ENCODE measurements at regions not wholly inside any gene's neighbourhood (a gene's known extent, or its start where the extent isn't known, plus 50 kb on each side); places are given as distances from the start of the nearest gene placed in this dataset.
A peak's percentile ranks its signal among the peaks of the same experiment; 100 is the strongest.
"Not testable (repeated sequence)": the region's sequence is repeated elsewhere in the genome, so short reads cannot be mapped to it uniquely, and the experiment has no call there.

- Histone ChIP-seq H3K27ac (ENCODE audit: low read depth, low read length) (no peak overlapping the region), H3F3A (ENCODE audit: insufficient read depth) (no peaks in the 10 kb centered on the region), H3K9ac (ENCODE audit: low read length) (no peak overlapping the region), H3K27me3 (ENCODE audit: low read length) (no peaks in the 10 kb centered on the region), H3K4me3 (ENCODE audit: insufficient read depth, low read length, poor library complexity, severe bottlenecking) (no peak overlapping the region), H3K9me3 (ENCODE audit: insufficient read depth, low read length) (peaks cover 10% of the 10 kb centered on the region; the same call in 1 of the 2 replicates), H3K36me3 (ENCODE audit: low read length) (peaks cover 4% of the 10 kb centered on the region; the same call in 1 of the 2 replicates), H3K9me2 (replicated peaks; ENCODE audit: insufficient read depth, low read length) (no peaks in the 10 kb centered on the region), H2AFZ (ENCODE audit: low read depth, low read length, severe bottlenecking) (no peak overlapping the region), H4K20me1 (ENCODE audit: low read depth, low read length) (no peaks in the 10 kb centered on the region), H3K79me2 (ENCODE audit: insufficient read depth, low read length) (no peaks in the 10 kb centered on the region), H3K4me2 (ENCODE audit: low read depth, low read length, poor library complexity, severe bottlenecking) (no peak overlapping the region)
- TF ChIP-seq EZH2phosphoT487 (conservative IDR thresholded peaks at IDR 0.05; ENCODE audit: low read length), result no peak
- no peak for TF ChIP-seq CTCF (IDR thresholded peaks at IDR 0.05; ENCODE audit: insufficient read depth, low read length, poor library complexity, severe bottlenecking)
Measured at GRCh38 chr12:89870413-89871184, 162.0 kb upstream of the ATP2B1 start.

GRCh38 chr12:89867611-89868010 is 159.0 kb upstream of the ATP2B1 start:
- not testable (repeated sequence) for H3K9ac ChIP-seq (ENCODE audit: low read length); H3K4me2 ChIP-seq (ENCODE audit: low read depth, low read length, poor library complexity, severe bottlenecking); H3K9me3 ChIP-seq (ENCODE audit: insufficient read depth, low read length); H3K9me2 ChIP-seq (replicated peaks; ENCODE audit: insufficient read depth, low read length); H2AFZ ChIP-seq (ENCODE audit: low read depth, low read length, severe bottlenecking); H3K79me2 ChIP-seq (ENCODE audit: insufficient read depth, low read length); H3K27ac ChIP-seq (ENCODE audit: low read depth, low read length); H3F3A ChIP-seq (ENCODE audit: insufficient read depth); H3K27me3 ChIP-seq (ENCODE audit: low read length); H3K4me3 ChIP-seq (ENCODE audit: insufficient read depth, low read length, poor library complexity, severe bottlenecking); H4K20me1 ChIP-seq (ENCODE audit: low read depth, low read length); H3K36me3 ChIP-seq (ENCODE audit: low read length)

- H2AFZ ChIP-seq (ENCODE audit: low read depth, low read length, severe bottlenecking), result peak overlapping the region; percentile 77
- no peaks in the 10 kb centered on the region for H4K20me1 ChIP-seq (ENCODE audit: low read depth, low read length)
- peak overlapping the region; percentile 73 for H3K4me2 ChIP-seq (ENCODE audit: low read depth, low read length, poor library complexity, severe bottlenecking)
- peaks cover 8% of the 10 kb centered on the region; the same call in 1 of the 2 replicates for H3F3A ChIP-seq (ENCODE audit: insufficient read depth)
- no peaks in the 10 kb centered on the region for H3K9me2 ChIP-seq (replicated peaks; ENCODE audit: insufficient read depth, low read length)
- peak overlapping the region; percentile 86 for H3K27ac ChIP-seq (ENCODE audit: low read depth, low read length)
- TF ChIP-seq EZH2phosphoT487 (conservative IDR thresholded peaks at IDR 0.05; ENCODE audit: low read length) (no peak), CTCF (IDR thresholded peaks at IDR 0.05; ENCODE audit: insufficient read depth, low read length, poor library complexity, severe bottlenecking) (no peak)
- no peaks in the 10 kb centered on the region for H3K9me3 ChIP-seq (ENCODE audit: insufficient read depth, low read length)
- H3K4me3 ChIP-seq (ENCODE audit: insufficient read depth, low read length, poor library complexity, severe bottlenecking), result no peak overlapping the region
- no peaks in the 10 kb centered on the region for H3K36me3 ChIP-seq (ENCODE audit: low read length)
- 0 out of 2 replicates have a peak overlapping the region, but pooled peaks have one; percentile 55 for H3K9ac ChIP-seq (ENCODE audit: low read length)
- no peaks in the 10 kb centered on the region for H3K27me3 ChIP-seq (ENCODE audit: low read length)
- no peaks in the 10 kb centered on the region for H3K79me2 ChIP-seq (ENCODE audit: insufficient read depth, low read length)
Measured at GRCh38 chr12:89864411-89864810, 155.8 kb upstream of the ATP2B1 start.

GRCh38 chr12:89863968-89864367 is 155.3 kb upstream of the ATP2B1 start:
- Histone ChIP-seq H4K20me1 (ENCODE audit: low read depth, low read length) (no peaks in the 10 kb centered on the region), H3K4me3 (ENCODE audit: insufficient read depth, low read length, poor library complexity, severe bottlenecking) (peak overlapping the region; percentile 37), H3K9me3 (ENCODE audit: insufficient read depth, low read length) (no peaks in the 10 kb centered on the region), H3K27me3 (ENCODE audit: low read length) (no peaks in the 10 kb centered on the region), H3K9ac (ENCODE audit: low read length) (peak overlapping the region; percentile 55), H3K27ac (ENCODE audit: low read depth, low read length) (peak overlapping the region; percentile 86), H3K4me2 (ENCODE audit: low read depth, low read length, poor library complexity, severe bottlenecking) (peak overlapping the region; percentile 73), H2AFZ (ENCODE audit: low read depth, low read length, severe bottlenecking) (peak overlapping the region; percentile 77), H3K36me3 (ENCODE audit: low read length) (no peaks in the 10 kb centered on the region), H3K9me2 (replicated peaks; ENCODE audit: insufficient read depth, low read length) (no peaks in the 10 kb centered on the region), H3K79me2 (ENCODE audit: insufficient read depth, low read length) (no peaks in the 10 kb centered on the region), H3F3A (ENCODE audit: insufficient read depth) (peaks cover 8% of the 10 kb centered on the region; the same call in 1 of the 2 replicates)
- TF ChIP-seq EZH2phosphoT487 (conservative IDR thresholded peaks at IDR 0.05; ENCODE audit: low read length) (no peak), CTCF (IDR thresholded peaks at IDR 0.05; ENCODE audit: insufficient read depth, low read length, poor library complexity, severe bottlenecking) (no peak)
